H7 (cell line): ENCODE measurements at regions not wholly inside any gene's neighbourhood (a gene's known extent, or its start where the extent isn't known, plus 50 kb on each side); places are given as distances from the start of the nearest gene placed in this dataset.

ENCODE experiments used
- DNase-seq: peaks from one replicate; pipeline ENCODE4 v3.0.0; 2012
- H3K27me3 ChIP-seq: 2 replicates; pipeline ENCODE4 v1.6.0; 2011; ENCODE audit warnings: mild to moderate bottlenecking, low read length; ENCODE audit not compliant: control insufficient read depth, insufficient read depth
- H3K36me3 ChIP-seq: replicated peaks from 2 replicates; pipeline ENCODE4 v1.5.1; 2011; ENCODE audit warnings: low read length; ENCODE audit not compliant: control insufficient read depth, insufficient read depth
- H3K4me3 ChIP-seq: 2 replicates; pipeline ENCODE4 v1.5.1; 2011; ENCODE audit warnings: low read depth, mild to moderate bottlenecking, control low read depth, low read length, moderate library complexity; ENCODE audit not compliant: insufficient read depth

DNA sequence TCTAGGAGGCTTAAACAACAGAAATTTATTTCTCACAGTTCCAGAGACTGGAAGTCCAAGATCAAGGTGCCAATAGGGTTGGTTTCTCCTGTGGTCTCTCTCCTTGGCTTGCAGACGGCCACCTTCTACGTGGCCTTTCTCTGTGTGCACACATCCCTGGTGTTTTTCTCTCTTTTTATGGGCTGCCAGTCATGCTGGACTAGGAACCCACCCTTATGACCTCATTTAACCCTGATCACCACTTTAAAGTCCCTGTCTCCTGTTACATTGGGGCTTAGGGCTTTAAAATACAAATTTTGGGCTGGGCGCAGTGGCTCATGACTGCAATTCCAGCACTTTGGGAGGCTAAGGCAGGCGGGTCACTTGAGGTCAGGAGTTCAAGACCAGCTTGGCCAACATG, 157.1 kb downstream of the TLE1 start:
- H3K27me3 ChIP-seq = no peaks in the 10 kb centered on the region
- no peaks in the 10 kb centered on the region for H3K36me3 ChIP-seq
- DNase-seq = no peak
- H3K4me3 ChIP-seq = no peak overlapping the region

DNA sequence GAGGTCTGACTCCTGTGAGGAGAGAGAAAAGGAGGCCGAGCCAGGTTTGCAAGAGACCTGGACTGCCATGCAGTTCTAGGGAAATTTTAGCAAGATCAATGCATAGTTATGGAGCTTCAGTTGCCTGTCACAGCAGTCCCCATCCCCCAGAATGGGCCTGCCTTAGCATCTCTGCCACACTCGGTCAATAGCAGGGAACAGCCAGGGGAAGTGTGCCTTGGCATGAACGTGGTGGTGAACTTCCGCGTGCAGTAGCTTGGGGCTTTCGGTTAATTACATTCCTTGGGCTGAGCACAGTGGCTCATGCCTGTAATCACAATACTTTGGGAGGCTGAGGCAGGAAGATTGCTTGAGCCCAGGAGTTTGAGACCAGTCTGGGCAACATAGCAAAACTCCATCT, 157.8 kb downstream of the TLE1 start:
- H3K36me3 ChIP-seq = no peaks in the 10 kb centered on the region
- H3K27me3 ChIP-seq = no peaks in the 10 kb centered on the region
- DNase-seq = no peak
- H3K4me3 ChIP-seq = no peak overlapping the region

DNA sequence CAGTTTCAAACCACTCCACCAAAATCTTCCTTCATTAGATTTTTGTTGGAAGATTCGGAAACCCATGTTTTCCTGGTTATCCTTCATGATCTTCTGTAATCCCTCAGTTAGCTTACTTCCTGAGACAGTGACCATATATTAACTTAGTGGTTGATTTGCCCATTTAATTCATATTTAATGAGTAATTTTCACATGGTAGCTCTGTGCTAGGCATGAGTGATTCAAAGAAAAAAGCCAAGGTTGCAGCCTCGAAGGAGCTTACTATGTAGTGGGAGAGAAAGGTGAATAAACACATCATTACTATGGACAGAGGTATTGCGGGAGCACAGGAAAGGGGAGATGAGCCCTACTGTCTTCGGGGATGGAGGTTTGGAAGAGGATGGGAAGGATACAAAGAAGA, 158.5 kb downstream of the TLE1 start:
- Histone ChIP-seq H3K36me3 (no peaks in the 10 kb centered on the region), H3K27me3 (no peaks in the 10 kb centered on the region), H3K4me3 (no peak overlapping the region)
- no peak for DNase-seq

DNA sequence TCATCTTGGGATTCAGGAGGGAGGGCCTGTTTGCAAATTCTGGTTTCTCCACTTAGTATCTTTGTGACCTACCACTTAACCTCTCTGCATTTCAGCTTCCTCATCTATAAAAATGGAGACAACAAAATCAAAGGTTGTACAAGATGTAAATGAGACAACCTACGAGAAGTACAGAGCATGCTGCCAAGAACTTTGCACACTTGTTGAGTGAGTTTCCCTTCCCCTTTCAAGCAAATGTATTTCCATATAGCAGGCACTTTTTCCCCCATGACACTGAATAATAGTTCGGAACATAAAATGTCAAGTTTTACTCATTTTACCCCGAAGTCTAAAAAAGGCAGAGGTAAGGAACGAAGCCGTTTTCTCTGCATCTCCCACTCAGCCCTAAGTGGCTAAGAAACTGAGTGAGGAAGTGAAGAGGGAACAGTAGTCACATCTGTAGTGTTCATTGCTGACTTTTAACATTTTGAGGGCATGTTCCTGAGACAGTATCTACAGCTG, 159.0 kb downstream of the TLE1 start:
- H3K4me3 ChIP-seq = no peak overlapping the region
- DNase-seq = no peak
- H3K36me3 ChIP-seq = no peaks in the 10 kb centered on the region
- H3K27me3 ChIP-seq = no peaks in the 10 kb centered on the region

DNA sequence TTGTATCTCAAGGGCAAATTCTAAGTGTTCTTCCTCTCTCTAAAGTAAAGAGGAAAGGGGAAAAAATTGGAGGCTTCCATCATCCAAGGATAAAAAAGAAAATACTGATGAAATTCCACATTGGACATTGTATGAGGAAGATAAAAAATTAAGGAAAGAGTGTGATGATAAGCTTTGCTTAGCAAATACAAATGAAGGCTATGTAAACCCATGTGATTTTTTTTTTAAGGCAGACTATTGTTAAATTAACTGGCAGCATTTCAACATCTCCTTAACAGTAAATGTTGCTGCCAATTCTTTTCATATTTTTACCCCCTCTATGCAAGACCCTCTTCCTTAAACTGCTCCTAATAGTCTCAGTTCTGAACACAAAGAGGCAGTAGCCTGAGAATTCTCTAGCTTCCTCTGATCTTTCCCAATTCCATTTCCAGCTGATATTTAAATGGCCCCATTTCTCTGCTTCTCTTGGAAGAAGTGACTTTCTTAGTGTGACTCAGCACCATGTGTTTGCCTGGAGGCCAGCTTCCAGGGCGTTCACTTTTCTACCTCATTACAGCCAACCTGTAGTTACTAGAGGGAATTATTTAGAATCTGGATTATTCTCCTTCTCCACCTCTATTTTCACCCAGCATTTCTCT, 159.7 kb downstream of the TLE1 start:
- Histone ChIP-seq H3K4me3 (no peak overlapping the region), H3K36me3 (no peaks in the 10 kb centered on the region), H3K27me3 (no peaks in the 10 kb centered on the region)
- no peak for DNase-seq

DNA sequence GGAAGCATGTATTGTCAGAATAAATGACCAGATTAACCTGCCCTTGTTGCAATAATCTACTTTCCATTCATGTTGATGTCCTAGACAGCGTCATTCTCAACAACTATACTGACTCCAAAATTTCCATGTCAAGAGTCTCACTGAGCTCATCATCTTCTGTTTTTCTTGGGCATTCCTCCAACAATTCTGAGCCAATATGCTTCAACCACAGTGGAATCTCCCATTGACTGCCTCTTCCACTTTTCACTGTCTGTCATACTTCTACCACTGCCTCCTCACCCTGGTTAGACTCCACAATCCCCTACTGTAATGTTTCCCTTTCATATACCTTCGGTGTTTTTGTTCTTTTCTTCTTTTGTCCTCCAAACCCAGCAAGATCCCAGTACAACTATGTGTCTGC, 162.8 kb downstream of the TLE1 start:
- Histone ChIP-seq H3K27me3 (no peaks in the 10 kb centered on the region), H3K36me3 (no peaks in the 10 kb centered on the region), H3K4me3 (no peak overlapping the region)
- DNase-seq = no peak

DNA sequence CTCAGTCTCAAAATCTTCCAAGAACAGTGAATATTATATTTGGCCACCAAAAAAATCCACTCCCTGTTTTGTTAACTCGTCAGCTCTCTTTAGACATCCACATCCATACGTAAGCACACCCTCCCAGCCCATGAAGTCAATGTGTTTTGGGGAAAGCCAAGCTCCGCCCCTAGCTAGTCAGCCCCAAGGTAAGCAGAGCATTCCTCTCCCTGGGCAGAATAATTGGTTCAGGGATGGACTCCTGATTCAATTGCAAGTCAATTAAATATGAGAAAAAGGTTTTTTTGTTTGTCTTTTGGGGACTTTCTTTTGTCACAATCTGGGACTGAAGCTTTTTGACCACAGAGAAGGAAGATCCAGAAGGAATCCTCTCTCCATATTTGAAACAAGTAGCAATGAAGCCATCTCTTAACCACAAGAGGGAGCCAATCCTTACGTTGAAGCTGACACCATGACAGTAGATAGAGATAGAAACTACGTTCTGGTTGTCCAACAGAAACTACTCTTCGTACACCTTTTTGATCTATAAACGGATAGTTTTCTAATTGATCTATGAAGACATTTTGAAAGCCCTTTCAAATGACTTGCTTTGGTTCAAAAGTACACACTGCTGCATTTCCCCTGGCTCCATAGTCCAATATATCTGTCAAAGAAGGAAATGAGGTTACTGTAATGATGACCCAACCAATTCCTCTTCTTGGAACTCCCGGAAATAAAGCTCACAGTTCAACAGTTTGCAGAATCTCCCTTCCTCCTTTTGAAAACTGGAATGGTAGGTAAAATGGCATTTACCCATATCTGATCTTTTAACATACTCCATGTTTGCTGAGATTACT, 166.4 kb downstream of the TLE1 start:
- Histone ChIP-seq H3K27me3 (no peaks in the 10 kb centered on the region), H3K4me3 (no peak overlapping the region), H3K36me3 (no peaks in the 10 kb centered on the region)
- peak; percentile 64 for DNase-seq

DNA sequence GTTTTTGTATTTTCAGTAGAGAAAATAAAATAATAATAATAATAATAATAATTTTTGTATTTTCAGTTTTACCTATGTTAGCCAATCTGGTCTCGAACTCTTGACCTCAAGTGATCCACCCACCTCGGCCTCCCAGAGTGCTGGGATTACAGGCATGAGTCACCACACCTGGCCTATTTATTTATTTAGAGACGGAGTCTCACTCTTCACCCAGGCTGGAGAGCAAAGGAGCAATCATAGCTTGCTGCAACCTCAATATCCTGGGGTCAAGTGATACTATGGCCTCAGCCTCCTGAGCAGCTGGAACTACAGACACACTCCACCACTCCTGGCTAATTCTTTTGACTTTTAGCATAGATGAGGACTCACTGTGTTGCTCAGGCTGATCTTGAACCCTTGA, 167.5 kb downstream of the TLE1 start:
- Histone ChIP-seq H3K4me3 (no peak overlapping the region), H3K27me3 (no peaks in the 10 kb centered on the region), H3K36me3 (no peaks in the 10 kb centered on the region)
- no peak for DNase-seq

DNA sequence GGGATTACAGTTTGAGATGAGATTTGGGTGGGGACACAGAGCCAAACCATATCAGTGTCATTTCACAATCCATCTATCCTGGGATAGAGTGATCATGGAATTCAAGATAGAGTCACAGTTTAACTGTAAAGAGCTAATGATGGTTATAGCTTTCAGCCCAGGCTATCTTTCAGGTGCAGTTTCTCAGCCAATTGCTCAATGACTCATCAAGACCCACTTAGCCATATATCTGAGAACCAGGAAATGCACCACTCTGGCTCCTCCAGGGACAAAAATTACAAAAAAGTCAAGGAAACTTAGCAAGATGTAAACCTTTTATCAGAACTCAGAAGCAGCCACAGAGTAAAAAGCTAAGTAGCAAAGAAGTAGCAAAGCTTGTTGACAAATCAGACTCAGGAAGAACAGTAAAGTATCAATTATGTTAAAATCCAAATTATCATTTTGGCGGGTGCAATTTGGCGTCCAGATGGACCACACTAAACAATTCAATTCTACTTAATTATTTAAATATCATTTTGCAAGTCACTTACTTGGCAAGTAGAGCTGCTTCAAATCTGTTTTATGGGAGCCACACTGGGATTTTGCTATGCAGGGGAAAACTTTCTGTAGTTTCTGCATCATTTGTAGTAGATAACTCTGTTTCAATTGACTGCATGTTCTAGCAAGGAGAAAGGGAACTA, 169.4 kb downstream of the TLE1 start:
- Histone ChIP-seq H3K4me3 (no peak overlapping the region), H3K27me3 (no peaks in the 10 kb centered on the region), H3K36me3 (no peaks in the 10 kb centered on the region)
- no peak for DNase-seq

DNA sequence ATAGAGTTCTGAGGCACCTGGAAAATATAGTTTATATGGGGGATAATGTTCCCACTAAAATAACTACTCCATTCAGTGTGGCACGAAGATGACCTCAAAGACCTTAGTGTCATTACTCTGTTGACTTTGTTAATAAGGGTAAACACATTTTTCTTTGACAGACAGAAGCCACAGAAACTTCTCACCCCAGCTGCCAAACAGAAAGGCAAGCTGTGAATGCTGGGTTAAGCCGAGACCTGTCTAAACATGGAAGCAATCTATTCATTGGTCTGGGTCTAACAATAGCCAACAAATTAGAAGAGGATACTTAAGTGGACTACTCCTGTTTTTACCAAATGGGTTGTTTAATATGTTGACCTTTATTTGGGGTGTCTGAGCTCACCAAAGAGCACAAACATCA, 171.4 kb downstream of the TLE1 start:
- Histone ChIP-seq H3K4me3 (no peak overlapping the region), H3K27me3 (no peaks in the 10 kb centered on the region), H3K36me3 (no peaks in the 10 kb centered on the region)
- no peak for DNase-seq

DNA sequence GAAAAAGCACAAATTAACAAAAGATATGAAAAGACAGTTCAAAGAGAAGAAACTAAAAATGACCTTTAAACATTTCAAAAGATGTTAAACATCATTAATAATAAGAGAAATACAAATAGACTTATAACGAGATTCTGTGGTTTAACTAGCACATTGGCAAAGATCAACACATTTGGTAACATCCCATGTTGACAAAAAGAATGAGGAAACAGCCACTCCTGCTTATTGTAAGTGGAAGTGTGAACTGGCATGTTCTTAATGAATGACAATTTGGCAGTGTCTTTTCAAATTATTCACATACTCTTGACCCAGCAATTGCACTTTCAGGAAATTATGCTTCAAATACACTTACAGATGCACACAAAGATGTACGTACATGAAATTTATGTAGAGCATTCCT, 176.3 kb downstream of the TLE1 start:
- H3K36me3 ChIP-seq = no peaks in the 10 kb centered on the region
- no peak for DNase-seq
- no peak overlapping the region for H3K4me3 ChIP-seq
- H3K27me3 ChIP-seq = no peaks in the 10 kb centered on the region

DNA sequence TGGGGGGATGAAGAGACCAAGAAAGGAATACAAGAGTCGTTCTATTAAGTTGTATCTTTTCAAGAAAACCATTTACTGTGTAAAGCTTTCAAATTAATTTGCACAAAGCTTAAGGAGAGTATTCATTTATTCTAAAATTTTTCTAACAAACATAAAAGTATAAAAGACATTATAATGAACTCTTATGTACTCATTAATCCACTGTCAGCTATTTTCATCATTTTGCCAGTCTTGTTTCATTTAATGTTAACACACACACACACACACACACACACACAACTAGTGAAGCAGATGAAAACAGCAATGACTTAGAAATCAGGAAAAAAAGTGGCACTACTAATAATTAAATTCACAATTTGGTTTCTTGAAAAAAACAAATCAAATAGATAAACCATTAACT, 176.7 kb downstream of the TLE1 start:
- H3K36me3 ChIP-seq = no peaks in the 10 kb centered on the region
- DNase-seq = no peak
- no peaks in the 10 kb centered on the region for H3K27me3 ChIP-seq
- H3K4me3 ChIP-seq = no peak overlapping the region

DNA sequence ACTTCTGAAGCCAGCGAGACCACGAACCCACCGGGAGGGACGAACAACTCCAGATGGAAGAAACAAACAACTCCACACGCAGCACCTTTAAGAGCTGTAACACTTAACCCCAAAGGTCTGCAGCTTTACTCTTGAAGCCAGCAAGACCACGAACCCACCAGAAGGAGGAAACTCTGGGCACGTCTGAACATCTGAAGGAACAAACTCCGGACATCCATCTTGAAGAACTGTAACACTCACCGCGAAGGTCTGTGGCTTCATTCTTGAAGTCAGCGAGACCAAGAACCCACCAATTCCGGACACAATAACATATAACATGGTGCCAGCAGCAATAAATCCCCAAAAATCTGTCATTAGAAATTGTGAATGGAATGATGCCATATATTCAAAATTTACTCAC, 180.9 kb downstream of the TLE1 start:
- no peak for DNase-seq
- H3K36me3 ChIP-seq = no peaks in the 10 kb centered on the region

DNA sequence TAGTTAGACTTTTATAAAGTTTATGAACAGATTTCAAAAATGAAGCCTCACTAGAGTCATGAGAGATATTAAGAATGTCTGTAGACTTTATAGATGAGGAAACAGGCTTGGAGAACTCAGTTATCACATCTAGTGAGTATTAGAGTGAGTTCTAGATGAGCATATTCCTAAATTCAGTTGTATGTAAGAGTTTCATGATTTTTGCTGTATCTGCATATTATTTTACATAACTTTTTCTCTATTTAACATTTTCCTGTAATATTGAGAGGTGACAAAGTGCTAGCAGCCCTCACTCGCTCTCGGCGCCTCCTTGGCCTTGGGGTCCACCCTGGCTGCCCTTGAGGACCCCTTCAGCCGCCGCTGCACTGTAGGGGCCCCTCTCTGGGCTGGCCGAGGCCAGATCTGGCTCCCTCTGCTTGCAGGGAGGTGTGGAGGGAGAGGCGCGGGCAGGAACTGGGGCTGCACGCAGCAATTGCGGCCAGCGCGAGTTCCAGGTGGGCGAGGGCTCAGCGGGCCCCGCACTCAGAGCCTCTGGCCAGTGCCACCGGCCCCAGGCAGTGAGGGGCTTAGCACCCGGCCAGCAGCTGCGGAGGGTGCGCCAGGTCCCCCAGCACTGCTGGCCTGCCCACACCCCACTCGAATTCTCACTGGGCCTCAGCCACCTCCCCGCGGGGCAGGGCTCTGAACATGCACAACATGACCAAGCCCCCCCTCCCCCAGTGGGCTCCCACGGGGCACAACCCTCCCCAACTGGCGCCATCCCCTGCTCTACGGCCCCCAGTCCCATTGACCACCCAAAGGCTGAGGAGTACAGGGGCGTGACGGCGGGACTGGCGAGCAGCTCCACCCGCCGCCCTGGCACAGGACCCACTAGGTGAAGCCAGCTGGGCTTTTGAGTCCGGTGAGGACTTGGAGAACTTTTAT, 182.1 kb downstream of the TLE1 start:
- H3K36me3 ChIP-seq = no peaks in the 10 kb centered on the region

More for the DNA sequence above, 180.9 kb downstream of the TLE1 start:
- no peak overlapping the region for H3K4me3 ChIP-seq
- no peaks in the 10 kb centered on the region for H3K27me3 ChIP-seq

More for the DNA sequence above, 182.1 kb downstream of the TLE1 start:
- DNase-seq = no peak
- Histone ChIP-seq H3K27me3 (no peaks in the 10 kb centered on the region), H3K4me3 (no peak overlapping the region)
